ENCODE measurements at regions not wholly inside any gene's neighbourhood (a gene's known extent, or its start where the extent isn't known, plus 50 kb on each side); places are given as distances from the start of the nearest gene placed in this dataset.
A peak's percentile ranks its signal among the peaks of the same experiment; 100 is the strongest.

GRCh38 chr11:10930972-10931760 lies 73.3 kb upstream of the ZBED5 start:
- peak; percentile 50 to 61 for DNase-seq (ENCODE audit: low read depth in 2 of 2)

GRCh38 chr11:10930224-10930971 lies 72.5 kb upstream of the ZBED5 start:
- no peak for DNase-seq (ENCODE audit: low read depth in 2 of 2)

GRCh38 chr11:10927538-10927937 lies 69.7 kb upstream of the ZBED5 start:
- no peak for DNase-seq (ENCODE audit: low read depth in 2 of 2)

GRCh38 chr11:10926801-10927211 lies 69.0 kb upstream of the ZBED5 start:
- no peak for DNase-seq (ENCODE audit: low read depth in 2 of 2)

- no peak for DNase-seq (ENCODE audit: low read depth in 2 of 2)
These were observed 67.5 kb upstream of the ZBED5 start for GRCh38 chr11:10925149-10925926.

- no peak for DNase-seq (ENCODE audit: low read depth in 2 of 2)
These were observed 66.0 kb upstream of the ZBED5 start for GRCh38 chr11:10923882-10924281.

- no peak for DNase-seq (ENCODE audit: low read depth in 2 of 2)
These were observed 65.0 kb upstream of the ZBED5 start for GRCh38 chr11:10922892-10923291.

GRCh38 chr11:10920875-10921274 lies 63.0 kb upstream of the ZBED5 start:
- no peak for DNase-seq (ENCODE audit: low read depth in 2 of 2)

GRCh38 chr11:10920205-10920604 lies 62.4 kb upstream of the ZBED5 start:
- no peak for DNase-seq (ENCODE audit: low read depth in 2 of 2)

- DNase-seq (ENCODE audit: low read depth in 2 of 2), result no peak
These were observed 60.8 kb upstream of the ZBED5 start for GRCh38 chr11:10918698-10919097.

- DNase-seq (ENCODE audit: low read depth in 2 of 2), result no peak
These were observed 60.4 kb upstream of the ZBED5 start for GRCh38 chr11:10918275-10918674.

GRCh38 chr11:10917802-10918201 lies 59.9 kb upstream of the ZBED5 start:
- DNase-seq (ENCODE audit: low read depth in 2 of 2), result no peak

- DNase-seq (ENCODE audit: low read depth in 2 of 2), result no peak
These were observed 58.8 kb upstream of the ZBED5 start for GRCh38 chr11:10916665-10917064.

GRCh38 chr11:10914050-10914449 lies 56.2 kb upstream of the ZBED5 start:
- DNase-seq (ENCODE audit: low read depth in 2 of 2), result no peak

GRCh38 chr11:10913075-10913474 lies 55.2 kb upstream of the ZBED5 start:
- no peak for DNase-seq (ENCODE audit: low read depth in 2 of 2)

GRCh38 chr11:10911907-10912306 lies 54.1 kb upstream of the ZBED5 start:
- DNase-seq (ENCODE audit: low read depth in 2 of 2), result no peak

- no peak for DNase-seq (ENCODE audit: low read depth in 2 of 2)
These were observed 51.5 kb upstream of the ZBED5 start for GRCh38 chr11:10909141-10909883.

GRCh38 chr11:10908215-10908951 lies 50.5 kb upstream of the ZBED5 start:
- DNase-seq (ENCODE audit: low read depth in 2 of 2), result peak; percentile 91 to 94
